Activated T-helper 17 cell treated with anti-CD3 and anti-CD28 coated beads, Interleukin-2, amount 50 U/mL, for 72 hours (primary cell): ENCODE measurements at regions not wholly inside any gene's neighbourhood (a gene's known extent, or its start where the extent isn't known, plus 50 kb on each side); places are given as distances from the start of the nearest gene placed in this dataset.
"Not testable (repeated sequence)": the region's sequence is repeated elsewhere in the genome, so short reads cannot be mapped to it uniquely, and the experiment has no call there.

Experiments used
- ATAC-seq: fragments of 150-1000 bp; cut with Tn5 transposase; replicated peaks from 2 replicates; pipeline ENCODE4 v1.10.0; 2021; ENCODE audit warnings: mild to moderate bottlenecking, moderate library complexity
- H3K27ac Mint-ChIP-seq: one replicate; pipeline ENCODE4 v1.8.0; 2022; ENCODE audit warnings: mixed read lengths
- H3K27me3 Mint-ChIP-seq: one replicate; pipeline ENCODE4 v1.8.0; 2022; ENCODE audit warnings: mixed read lengths
- H3K36me3 Mint-ChIP-seq: one replicate; pipeline ENCODE4 v1.8.0; 2022; ENCODE audit warnings: low read depth, mild to moderate bottlenecking, mixed read lengths
- H3K4me1 Mint-ChIP-seq: one replicate; pipeline ENCODE4 v1.8.0; 2022; ENCODE audit warnings: mixed read lengths
- H3K4me3 Mint-ChIP-seq: one replicate; pipeline ENCODE4 v1.8.0; 2022; ENCODE audit warnings: mild to moderate bottlenecking, mixed read lengths
- H3K9me3 Mint-ChIP-seq: one replicate; pipeline ENCODE4 v1.8.0; 2022; ENCODE audit warnings: mixed read lengths

DNA sequence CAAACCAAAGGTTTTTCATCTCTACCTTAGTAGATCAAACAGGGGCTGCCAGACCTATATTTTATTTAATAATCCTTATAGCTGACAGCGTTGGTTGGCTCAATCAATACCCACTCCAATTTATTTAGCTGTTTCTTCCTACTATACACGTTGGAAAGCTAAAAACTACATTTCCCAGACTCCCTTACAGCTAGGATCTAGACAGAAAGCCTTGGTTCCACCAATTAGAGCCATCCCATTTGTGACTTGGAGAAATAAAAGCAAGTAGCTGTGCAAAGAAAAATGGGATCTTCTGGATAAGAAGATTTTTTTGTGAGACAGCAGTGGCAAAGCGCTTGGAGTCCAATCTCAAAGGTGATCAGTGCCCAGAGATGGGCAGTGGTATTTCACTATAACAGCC lies 331.3 kb upstream of the MEIS1 start:
- H3K4me3 Mint-ChIP-seq: no peak overlapping the region
- H3K36me3 Mint-ChIP-seq: no peaks in the 10 kb centered on the region
- H3K4me1 Mint-ChIP-seq: no peaks in the 10 kb centered on the region
- H3K9me3 Mint-ChIP-seq: peaks cover 8% of the 10 kb centered on the region
- no peak overlapping the region for H3K27ac Mint-ChIP-seq
- ATAC-seq: no peak
- H3K27me3 Mint-ChIP-seq: no peaks in the 10 kb centered on the region

GRCh38 chr2:66101206-66101605 lies 333.7 kb upstream of the MEIS1 start:
- H3K27me3 Mint-ChIP-seq: no peaks in the 10 kb centered on the region
- peaks cover 10% of the 10 kb centered on the region for H3K9me3 Mint-ChIP-seq
- H3K4me3 Mint-ChIP-seq: no peak overlapping the region
- no peak for ATAC-seq
- H3K36me3 Mint-ChIP-seq: no peaks in the 10 kb centered on the region
- H3K4me1 Mint-ChIP-seq: no peaks in the 10 kb centered on the region
- no peak overlapping the region for H3K27ac Mint-ChIP-seq

DNA sequence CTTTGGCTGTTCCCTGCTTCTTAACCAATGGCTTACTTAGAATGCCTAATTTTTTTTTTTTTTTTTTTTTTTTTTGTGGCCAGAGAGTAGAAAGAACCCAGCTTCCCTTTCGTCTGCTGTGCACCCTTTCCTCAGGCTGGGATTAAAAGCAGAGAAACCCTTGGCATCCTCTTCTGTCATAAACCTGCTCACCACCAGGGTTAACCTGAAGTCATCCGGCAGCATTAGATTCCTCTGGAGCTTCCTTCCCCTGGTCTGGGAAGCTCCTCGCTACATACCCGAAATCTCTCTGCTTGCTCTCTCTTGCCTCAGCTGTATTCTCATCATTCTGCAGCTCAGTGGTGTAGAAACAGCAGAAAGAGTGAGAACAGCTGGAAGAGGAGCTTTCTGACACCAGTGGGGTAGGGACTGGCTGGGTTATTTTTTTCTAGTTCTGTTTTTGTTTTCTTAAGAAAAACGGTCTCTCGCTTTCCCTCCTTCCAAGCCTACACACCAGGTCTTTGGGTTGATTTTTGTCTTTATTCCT lies 339.0 kb upstream of the MEIS1 start:
- H3K27ac Mint-ChIP-seq: no peak overlapping the region

GRCh38 chr2:66094689-66095088 lies 340.2 kb upstream of the MEIS1 start:
- H3K36me3 Mint-ChIP-seq, ATAC-seq, H3K4me1 Mint-ChIP-seq, H3K27ac Mint-ChIP-seq, H3K4me3 Mint-ChIP-seq, H3K27me3 Mint-ChIP-seq: not testable (repeated sequence)
- peaks cover 10% of the 10 kb centered on the region for H3K9me3 Mint-ChIP-seq

More for the DNA sequence above, 339.0 kb upstream of the MEIS1 start:
- Mint-ChIP-seq H3K4me1 (no peaks in the 10 kb centered on the region), H3K9me3 (peaks cover 3% of the 10 kb centered on the region), H3K4me3 (no peak overlapping the region), H3K36me3 (no peaks in the 10 kb centered on the region), H3K27me3 (no peaks in the 10 kb centered on the region)
- ATAC-seq: no peak

DNA sequence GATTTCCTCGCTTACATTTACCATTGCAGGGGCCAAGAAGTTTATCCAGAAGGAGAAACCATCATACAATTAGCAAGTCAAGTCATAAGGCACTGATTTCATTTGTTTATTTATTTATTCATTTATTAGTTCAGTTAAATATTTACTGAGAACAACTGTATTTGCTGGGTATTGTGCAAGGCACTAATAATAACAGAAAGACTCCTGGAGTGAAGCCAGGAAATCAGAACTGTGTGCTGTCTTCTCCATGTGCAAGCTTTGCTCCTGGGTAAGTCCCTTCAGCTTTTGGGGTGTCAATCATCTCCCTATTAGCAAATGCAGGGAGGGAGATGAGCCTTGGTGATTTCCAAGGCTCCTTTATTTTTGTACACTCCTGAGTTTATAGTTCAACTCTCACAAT lies 341.6 kb upstream of the MEIS1 start:
- Mint-ChIP-seq H3K27ac (no peak overlapping the region), H3K27me3 (no peaks in the 10 kb centered on the region), H3K9me3 (peaks cover 16% of the 10 kb centered on the region), H3K36me3 (no peaks in the 10 kb centered on the region), H3K4me3 (no peak overlapping the region), H3K4me1 (no peaks in the 10 kb centered on the region)
- no peak for ATAC-seq

- Mint-ChIP-seq H3K27ac (no peak overlapping the region), H3K4me1 (no peaks in the 10 kb centered on the region), H3K4me3 (no peak overlapping the region), H3K36me3 (no peaks in the 10 kb centered on the region), H3K9me3 (peaks cover 18% of the 10 kb centered on the region), H3K27me3 (no peaks in the 10 kb centered on the region)
- no peak for ATAC-seq
These were observed 349.9 kb upstream of the MEIS1 start for GRCh38 chr2:66084948-66085590.

DNA sequence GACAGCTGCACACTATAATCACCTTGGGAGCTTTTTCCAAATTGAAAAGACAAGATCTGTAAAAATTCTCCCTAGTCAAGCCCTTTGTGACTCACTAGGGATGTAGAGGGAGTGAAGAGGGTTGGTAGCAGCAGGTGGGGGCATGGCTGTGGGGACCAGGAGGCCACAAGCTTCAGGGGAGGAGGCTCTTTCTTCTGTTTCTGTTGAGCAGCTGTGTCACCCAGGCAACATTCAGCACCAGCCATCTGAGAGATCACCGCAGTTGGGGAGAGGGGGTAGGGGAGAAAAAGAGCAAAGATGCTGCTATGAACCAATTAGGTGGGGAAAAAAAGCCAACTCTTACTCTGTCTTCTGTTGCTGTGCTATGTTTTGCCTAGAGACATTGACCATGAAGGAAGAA lies 352.3 kb upstream of the MEIS1 start:
- Mint-ChIP-seq H3K27ac (no peak overlapping the region), H3K9me3 (peaks cover 9% of the 10 kb centered on the region), H3K4me3 (no peak overlapping the region), H3K4me1 (no peaks in the 10 kb centered on the region), H3K27me3 (no peaks in the 10 kb centered on the region), H3K36me3 (no peaks in the 10 kb centered on the region)
- ATAC-seq: no peak

GRCh38 chr2:66080127-66080526 lies 354.8 kb upstream of the MEIS1 start:
- H3K27ac Mint-ChIP-seq: no peak overlapping the region
- no peaks in the 10 kb centered on the region for H3K27me3 Mint-ChIP-seq
- H3K4me1 Mint-ChIP-seq: no peaks in the 10 kb centered on the region
- H3K9me3 Mint-ChIP-seq: peaks cover 5% of the 10 kb centered on the region
- H3K4me3 Mint-ChIP-seq: no peak overlapping the region
- no peaks in the 10 kb centered on the region for H3K36me3 Mint-ChIP-seq
- ATAC-seq: no peak

DNA sequence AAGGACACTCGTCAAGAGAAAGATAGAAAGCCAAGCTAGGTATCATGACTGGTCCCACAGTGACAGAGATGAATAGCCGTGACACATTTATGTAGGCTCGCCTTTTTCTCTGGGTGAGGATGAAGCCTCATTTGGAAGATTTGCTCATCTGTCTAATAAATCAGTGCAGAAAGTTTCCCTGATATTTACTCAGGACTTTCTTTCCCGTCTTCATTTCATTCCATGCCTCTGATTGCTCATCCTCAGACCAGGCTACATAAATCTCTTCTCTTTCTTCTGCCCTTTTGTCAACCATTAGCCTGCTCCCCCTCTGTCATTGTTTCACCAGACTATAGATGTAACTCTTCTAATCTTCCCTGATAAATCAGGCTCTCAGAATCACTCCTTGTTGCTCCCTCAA lies 361.8 kb upstream of the MEIS1 start:
- H3K27ac Mint-ChIP-seq: no peak overlapping the region
- peaks cover 7% of the 10 kb centered on the region for H3K9me3 Mint-ChIP-seq
- no peaks in the 10 kb centered on the region for H3K27me3 Mint-ChIP-seq
- H3K4me3 Mint-ChIP-seq: no peak overlapping the region
- ATAC-seq: no peak
- H3K4me1 Mint-ChIP-seq: no peaks in the 10 kb centered on the region
- H3K36me3 Mint-ChIP-seq: no peaks in the 10 kb centered on the region

- H3K4me3 Mint-ChIP-seq: no peak overlapping the region
- H3K9me3 Mint-ChIP-seq: peaks cover 7% of the 10 kb centered on the region
- no peak overlapping the region for H3K27ac Mint-ChIP-seq
- no peaks in the 10 kb centered on the region for H3K27me3 Mint-ChIP-seq
- ATAC-seq: no peak
- H3K4me1 Mint-ChIP-seq: no peaks in the 10 kb centered on the region
- no peaks in the 10 kb centered on the region for H3K36me3 Mint-ChIP-seq
These were observed 364.0 kb upstream of the MEIS1 start for GRCh38 chr2:66070721-66071602.

GRCh38 chr2:66069937-66070720 lies 364.8 kb upstream of the MEIS1 start:
- no peak for ATAC-seq
- H3K4me3 Mint-ChIP-seq: no peak overlapping the region
- H3K36me3 Mint-ChIP-seq: no peaks in the 10 kb centered on the region
- H3K27me3 Mint-ChIP-seq: no peaks in the 10 kb centered on the region
- H3K4me1 Mint-ChIP-seq: no peaks in the 10 kb centered on the region
- no peak overlapping the region for H3K27ac Mint-ChIP-seq
- H3K9me3 Mint-ChIP-seq: peaks cover 7% of the 10 kb centered on the region

DNA sequence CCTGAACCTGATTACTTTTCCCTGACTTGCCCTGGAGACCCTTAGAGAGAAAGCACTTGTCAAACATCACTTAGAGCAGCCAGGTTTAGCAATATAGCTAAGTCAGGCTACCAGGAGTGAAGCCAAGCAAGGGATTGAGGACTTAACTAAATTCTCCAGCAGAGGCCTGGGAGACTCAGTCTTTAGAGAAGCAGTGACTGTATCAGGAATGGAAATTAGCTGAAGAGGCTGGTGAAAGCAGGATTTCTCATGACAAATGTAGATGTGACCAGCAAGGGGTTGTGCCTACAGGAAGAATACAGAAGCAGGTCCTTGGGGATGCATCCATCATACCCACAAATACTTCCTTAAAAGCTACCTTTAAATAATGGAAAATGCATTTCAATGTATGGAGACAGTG lies 368.9 kb upstream of the MEIS1 start:
- no peak for ATAC-seq
- Mint-ChIP-seq H3K36me3 (no peaks in the 10 kb centered on the region), H3K27me3 (no peaks in the 10 kb centered on the region), H3K4me1 (no peaks in the 10 kb centered on the region), H3K4me3 (no peak overlapping the region), H3K27ac (no peak overlapping the region), H3K9me3 (no peaks in the 10 kb centered on the region)

- Mint-ChIP-seq H3K36me3 (no peaks in the 10 kb centered on the region), H3K4me1 (no peaks in the 10 kb centered on the region), H3K9me3 (peaks cover 2% of the 10 kb centered on the region), H3K27ac (no peak overlapping the region), H3K4me3 (no peak overlapping the region), H3K27me3 (peaks cover 5% of the 10 kb centered on the region)
- ATAC-seq: no peak
These were observed 375.6 kb upstream of the MEIS1 start for GRCh38 chr2:66059332-66059731.

DNA sequence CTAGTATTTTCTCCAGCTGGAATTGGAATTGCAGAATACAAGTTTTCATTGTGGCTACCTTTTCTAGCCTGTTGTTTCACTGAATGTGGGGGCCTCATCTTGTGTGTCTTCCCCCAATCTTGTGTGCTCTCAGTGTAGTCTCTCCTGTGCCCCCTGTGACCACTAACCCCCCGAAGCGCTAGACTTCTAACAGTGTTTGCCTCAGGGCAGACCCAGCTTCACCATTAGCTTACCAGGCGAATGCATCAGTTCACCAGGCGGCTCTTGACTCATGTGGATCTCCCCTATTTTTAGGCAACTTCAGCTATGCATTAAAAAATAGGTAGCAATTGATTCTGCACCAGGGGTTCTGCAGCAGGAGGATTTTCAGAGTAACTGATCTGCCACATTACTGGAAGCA lies 376.2 kb upstream of the MEIS1 start:
- peaks cover 5% of the 10 kb centered on the region for H3K27me3 Mint-ChIP-seq

More for the DNA sequence above, 376.2 kb upstream of the MEIS1 start:
- Mint-ChIP-seq H3K36me3 (no peaks in the 10 kb centered on the region), H3K27ac (no peak overlapping the region), H3K9me3 (peaks cover 6% of the 10 kb centered on the region), H3K4me1 (no peaks in the 10 kb centered on the region), H3K4me3 (no peak overlapping the region)
- no peak for ATAC-seq
